MM.1S (cell line): ENCODE measurements at regions not wholly inside any gene's neighbourhood (a gene's known extent, or its start where the extent isn't known, plus 50 kb on each side); places are given as distances from the start of the nearest gene placed in this dataset.
"Not testable (repeated sequence)": the region's sequence is repeated elsewhere in the genome, so short reads cannot be mapped to it uniquely, and the experiment has no call there.

Experiments used
- DNase-seq: peaks from one replicate; pipeline ENCODE4 v3.0.0-alpha.2; 2015
- H2AFZ ChIP-seq: fragments of 300-600 bp; sonication (generic); 2 replicates; pipeline ENCODE4 v1.6.0; 2016; ENCODE audit warnings: antibody characterized with exemption, low read length
- H3F3A ChIP-seq: fragments of 300-600 bp; sonication (generic); 2 replicates; pipeline ENCODE4 v1.6.1; 2016; ENCODE audit warnings: mild to moderate bottlenecking, antibody characterized with exemption, low read length, moderate library complexity, mixed read lengths; ENCODE audit not compliant: insufficient read depth
- H3K27ac ChIP-seq: fragments of 300-600 bp; sonication (generic); 2 replicates; pipeline ENCODE4 v1.5.1; 2016; ENCODE audit warnings: mild to moderate bottlenecking, low read length
- H3K27me3 ChIP-seq: fragments of 300-600 bp; sonication (generic); replicated peaks from 2 replicates; pipeline ENCODE4 v1.6.0; 2016; ENCODE audit warnings: low read length; ENCODE audit not compliant: insufficient read depth
- H3K36me3 ChIP-seq: fragments of 300-600 bp; sonication (generic); replicated peaks from 2 replicates; pipeline ENCODE4 v1.6.1; 2016; ENCODE audit warnings: mild to moderate bottlenecking, low read length, mixed read lengths; ENCODE audit not compliant: insufficient read depth
- H3K4me1 ChIP-seq: fragments of 300-600 bp; sonication (generic); 2 replicates; pipeline ENCODE4 v1.6.1; 2016; ENCODE audit warnings: low read length, mixed read lengths
- H3K4me2 ChIP-seq: fragments of 300-600 bp; sonication (generic); 2 replicates; pipeline ENCODE4 v1.6.0; 2016; ENCODE audit warnings: low read depth, low read length
- H3K4me3 ChIP-seq: fragments of 300-600 bp; sonication (generic); 2 replicates; pipeline ENCODE4 v1.5.1; 2016; ENCODE audit warnings: low read length, mixed read lengths
- H3K79me2 ChIP-seq: fragments of 300-600 bp; sonication (generic); 2 replicates; pipeline ENCODE4 v1.6.1; 2016; ENCODE audit warnings: mixed run types, low read length, mixed read lengths
- H3K9ac ChIP-seq: fragments of 300-600 bp; sonication (generic); 2 replicates; pipeline ENCODE4 v1.6.1; 2016; ENCODE audit warnings: low read length, mixed read lengths
- H3K9me2 ChIP-seq: fragments of 300-600 bp; sonication (generic); replicated peaks from 2 replicates; pipeline ENCODE4 v1.6.1; 2016; ENCODE audit warnings: mild to moderate bottlenecking, low read length, mixed read lengths; ENCODE audit not compliant: insufficient read depth
- H3K9me3 ChIP-seq: fragments of 300-600 bp; sonication (generic); replicated peaks from 2 replicates; pipeline ENCODE4 v1.6.1; 2016; ENCODE audit warnings: mild to moderate bottlenecking, low read length, mixed read lengths; ENCODE audit not compliant: insufficient read depth
- H4K20me1 ChIP-seq: fragments of 300-600 bp; sonication (generic); 2 replicates; pipeline ENCODE4 v1.6.1; 2016; ENCODE audit warnings: mild to moderate bottlenecking, low read length, moderate library complexity, mixed read lengths; ENCODE audit not compliant: insufficient read depth
- EZH2 ChIP-seq: fragments of 300-600 bp; sonication (generic); optimal IDR thresholded peaks from 2 replicates; pipeline ENCODE3; 2017; ENCODE audit warnings: low read depth, mild to moderate bottlenecking, antibody characterized with exemption, low read length, mixed read lengths
- EZH2phosphoT487 ChIP-seq: fragments of 300-600 bp; sonication (generic); IDR thresholded peaks from 2 replicates; pipeline ENCODE4 v1.6.1; 2018; ENCODE audit warnings: antibody characterized with exemption, low read length
- TF ChIP-seq, protein P1 (sequence below): fragments of 300-600 bp; sonication (generic); IDR thresholded peaks from 2 replicates; pipeline ENCODE4 v1.5.1; 2016; ENCODE audit warnings: antibody characterized with exemption, low read length, mixed read lengths

DNA sequence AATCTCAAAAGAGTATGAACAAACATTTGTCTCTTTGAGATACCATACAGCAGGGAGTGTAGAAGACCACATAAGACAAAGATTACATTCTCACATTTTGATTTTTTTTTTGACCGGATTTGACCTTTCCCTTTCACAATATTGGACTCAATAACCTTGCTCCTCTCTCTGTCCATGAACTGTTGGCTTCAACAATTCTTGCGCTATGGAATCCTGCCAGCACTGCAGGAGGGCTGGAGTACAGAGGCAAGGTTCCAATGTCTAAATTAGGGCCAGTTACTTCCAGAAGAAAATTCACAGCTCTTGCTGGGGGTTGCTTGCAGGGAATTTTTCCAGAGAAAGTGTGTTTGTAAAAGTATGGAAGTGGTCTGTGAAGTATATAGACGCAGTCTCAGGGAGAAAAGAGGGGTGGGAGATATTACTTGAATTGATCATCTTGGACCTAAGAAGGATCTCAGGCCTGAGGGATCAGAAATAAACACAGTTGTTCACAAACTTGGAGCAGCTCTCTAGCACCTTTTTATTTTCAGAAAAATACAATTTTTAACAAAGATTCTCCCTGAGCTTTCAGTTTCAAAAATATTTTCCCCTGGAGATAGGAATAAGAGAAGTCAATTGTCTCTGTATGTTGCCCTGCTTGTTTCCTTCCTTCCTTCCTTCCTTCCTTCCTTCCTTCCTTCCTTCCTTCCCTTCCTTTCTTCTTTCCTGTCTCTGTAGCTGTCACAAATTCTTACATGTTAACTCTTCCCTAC, 765.9 kb downstream of the BCKDHB start:
- Histone ChIP-seq H3K4me2 (no peak overlapping the region), H4K20me1 (no peaks in the 10 kb centered on the region), H3K4me1 (no peaks in the 10 kb centered on the region), H3K27ac (no peak overlapping the region), H3K9me2 (no peaks in the 10 kb centered on the region), H2AFZ (no peak overlapping the region), H3K36me3 (no peaks in the 10 kb centered on the region), H3K4me3 (no peak overlapping the region), H3K79me2 (no peaks in the 10 kb centered on the region), H3F3A (no peaks in the 10 kb centered on the region), H3K27me3 (no peaks in the 10 kb centered on the region), H3K9ac (no peak overlapping the region), H3K9me3 (no peaks in the 10 kb centered on the region)
- TF ChIP-seq EZH2phosphoT487, result no peak
- TF ChIP-seq, protein P1, sequence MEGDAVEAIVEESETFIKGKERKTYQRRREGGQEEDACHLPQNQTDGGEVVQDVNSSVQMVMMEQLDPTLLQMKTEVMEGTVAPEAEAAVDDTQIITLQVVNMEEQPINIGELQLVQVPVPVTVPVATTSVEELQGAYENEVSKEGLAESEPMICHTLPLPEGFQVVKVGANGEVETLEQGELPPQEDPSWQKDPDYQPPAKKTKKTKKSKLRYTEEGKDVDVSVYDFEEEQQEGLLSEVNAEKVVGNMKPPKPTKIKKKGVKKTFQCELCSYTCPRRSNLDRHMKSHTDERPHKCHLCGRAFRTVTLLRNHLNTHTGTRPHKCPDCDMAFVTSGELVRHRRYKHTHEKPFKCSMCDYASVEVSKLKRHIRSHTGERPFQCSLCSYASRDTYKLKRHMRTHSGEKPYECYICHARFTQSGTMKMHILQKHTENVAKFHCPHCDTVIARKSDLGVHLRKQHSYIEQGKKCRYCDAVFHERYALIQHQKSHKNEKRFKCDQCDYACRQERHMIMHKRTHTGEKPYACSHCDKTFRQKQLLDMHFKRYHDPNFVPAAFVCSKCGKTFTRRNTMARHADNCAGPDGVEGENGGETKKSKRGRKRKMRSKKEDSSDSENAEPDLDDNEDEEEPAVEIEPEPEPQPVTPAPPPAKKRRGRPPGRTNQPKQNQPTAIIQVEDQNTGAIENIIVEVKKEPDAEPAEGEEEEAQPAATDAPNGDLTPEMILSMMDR, result no peak
- TF ChIP-seq EZH2, result no peak
- no peak for DNase-seq

DNA sequence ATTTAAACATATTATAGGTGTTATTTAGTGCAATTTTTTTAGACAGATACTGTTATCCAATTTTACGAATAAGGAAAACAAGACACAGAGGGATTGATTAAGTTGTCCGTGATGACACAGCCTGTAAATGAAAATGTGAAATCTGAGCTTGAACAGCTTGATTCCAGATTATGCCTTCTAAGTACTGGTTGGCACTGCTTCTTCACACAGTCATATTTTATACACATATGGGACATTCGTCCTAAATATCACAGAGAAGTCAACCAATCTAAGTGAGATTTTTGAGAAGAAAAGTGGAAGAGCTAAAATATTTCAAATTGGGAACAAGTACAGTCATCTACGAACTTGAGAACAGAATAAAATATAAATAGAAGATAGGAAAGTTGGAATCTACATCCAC, 756.3 kb downstream of the BCKDHB start:
- H3K79me2 ChIP-seq, result no peaks in the 10 kb centered on the region
- no peak overlapping the region for H3K27ac ChIP-seq
- H3K4me1 ChIP-seq, result no peaks in the 10 kb centered on the region
- H3F3A ChIP-seq, result no peaks in the 10 kb centered on the region
- no peaks in the 10 kb centered on the region for H3K27me3 ChIP-seq
- no peak for DNase-seq
- no peaks in the 10 kb centered on the region for H3K9me3 ChIP-seq
- no peak overlapping the region for H3K9ac ChIP-seq
- no peaks in the 10 kb centered on the region for H4K20me1 ChIP-seq
- TF ChIP-seq, protein P1, result no peak
- TF ChIP-seq EZH2 (no peak), EZH2phosphoT487 (no peak)
- 0 out of 2 replicates have a peak overlapping the region, but pooled peaks have one; percentile 18 for H2AFZ ChIP-seq
- H3K36me3 ChIP-seq, result no peaks in the 10 kb centered on the region
- no peak overlapping the region for H3K4me3 ChIP-seq
- no peak overlapping the region for H3K4me2 ChIP-seq
- no peaks in the 10 kb centered on the region for H3K9me2 ChIP-seq

DNA sequence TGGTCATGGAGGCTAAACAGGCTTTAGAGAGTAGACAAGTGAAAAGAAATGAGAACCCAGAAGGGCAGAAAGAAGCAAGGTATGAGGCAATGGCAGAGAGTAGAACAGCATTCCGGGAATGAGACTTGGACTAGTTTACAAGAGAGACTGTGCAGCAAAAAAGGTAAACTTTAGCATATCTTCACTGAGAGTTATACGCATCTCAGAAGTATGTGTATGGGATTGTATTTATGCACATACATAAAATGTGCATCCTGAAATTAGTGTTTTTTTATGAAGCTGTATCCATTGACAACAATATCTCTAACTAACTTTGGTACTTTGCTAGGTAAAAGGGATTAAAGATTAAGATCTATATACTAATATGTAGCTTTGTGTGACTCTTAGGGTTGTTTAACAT, 753.6 kb downstream of the BCKDHB start:
- no peaks in the 10 kb centered on the region for H3K36me3 ChIP-seq
- H3K4me1 ChIP-seq, result no peaks in the 10 kb centered on the region
- H3K9me3 ChIP-seq, result no peaks in the 10 kb centered on the region
- H3K4me3 ChIP-seq, result no peak overlapping the region
- H3K9ac ChIP-seq, result no peak overlapping the region
- no peak overlapping the region for H3K4me2 ChIP-seq
- H4K20me1 ChIP-seq, result no peaks in the 10 kb centered on the region
- no peak for DNase-seq
- no peaks in the 10 kb centered on the region for H3K9me2 ChIP-seq
- H3K79me2 ChIP-seq, result no peaks in the 10 kb centered on the region
- no peak overlapping the region for H2AFZ ChIP-seq
- H3K27ac ChIP-seq, result no peak overlapping the region
- H3K27me3 ChIP-seq, result no peaks in the 10 kb centered on the region
- TF ChIP-seq EZH2 (no peak), EZH2phosphoT487 (no peak)
- TF ChIP-seq, protein P1, result no peak
- no peaks in the 10 kb centered on the region for H3F3A ChIP-seq

DNA sequence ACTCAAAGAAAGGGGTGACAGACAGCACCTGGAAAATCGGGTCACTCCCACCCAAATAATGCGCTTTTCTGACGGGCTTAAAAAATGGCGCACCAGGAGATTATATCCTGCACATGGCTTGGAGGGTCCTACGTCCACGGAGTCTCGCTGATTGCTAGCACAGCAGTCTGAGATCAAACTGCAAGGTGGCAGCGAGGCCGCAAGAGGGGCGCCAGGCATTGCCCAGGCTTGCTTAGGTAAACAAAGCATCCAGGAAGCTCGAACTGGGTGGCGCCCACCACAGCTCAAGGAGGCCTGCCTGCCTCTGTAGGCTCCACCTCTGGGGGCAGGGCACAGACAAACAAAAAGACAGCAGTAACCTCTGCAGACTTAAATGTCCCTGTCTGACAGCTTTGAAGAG, 741.5 kb downstream of the BCKDHB start:
- not testable (repeated sequence) for H3K9me3 ChIP-seq, H3K79me2 ChIP-seq, DNase-seq, H2AFZ ChIP-seq, H3K4me1 ChIP-seq, H3K36me3 ChIP-seq, H3K27me3 ChIP-seq, H3K27ac ChIP-seq, H3K4me2 ChIP-seq, H3K9me2 ChIP-seq, H4K20me1 ChIP-seq, H3F3A ChIP-seq, H3K9ac ChIP-seq, H3K4me3 ChIP-seq
